Breast epithelium (tissue), 4 donors: ENCODE measurements at regions not wholly inside any gene's neighbourhood (a gene's known extent, or its start where the extent isn't known, plus 50 kb on each side); places are given as distances from the start of the nearest gene placed in this dataset.

Source experiments
- DNase-seq, 2 donors: peaks; one replicate each; pipeline ENCODE4 v3.0.0-alpha.2; 2019; ENCODE audit warnings: low spot score in 2 of 2
- H3K27ac ChIP-seq, 2 donors: fragments of 200-600 bp; sonication (generic) in 1 of 2; one replicate each; pipeline ENCODE4 v1.5.1; 2016 to 2019; ENCODE audit warnings: mild to moderate bottlenecking in 1 of 2
- H3K27me3 ChIP-seq, 2 donors: fragments of 200-600 bp; sonication (generic) in 1 of 2; one replicate each; pipeline versions ENCODE4 v1.5.1 to v1.6.0; 2017 to 2019; ENCODE audit warnings: control low read depth in 1 of 2, mild to moderate bottlenecking in 1 of 2
- H3K36me3 ChIP-seq: fragments of 200-600 bp; one replicate; pipeline ENCODE4 v1.5.1; 2019
- H3K4me1 ChIP-seq, 2 donors: fragments of 200-600 bp; sonication (generic); one replicate each; pipeline ENCODE4 v1.5.1; 2016 to 2019; ENCODE audit warnings: control low read depth in 1 of 2
- H3K4me3 ChIP-seq, 3 donors: fragments of 200-600 bp; sonication (generic); 1 replicate in 2 of 3; 2 replicates in 1 of 3; pipeline ENCODE4 v1.5.1; 2016 to 2019; ENCODE audit warnings: mild to moderate bottlenecking in 3 of 3, moderate library complexity in 2 of 3
- H3K9me3 ChIP-seq, 2 donors: fragments of 200-600 bp; sonication (generic) in 1 of 2; one replicate each; pipeline ENCODE4 v1.5.1; 2016 to 2019; ENCODE audit warnings: control low read depth in 1 of 2
- POLR2A ChIP-seq: fragments of 450-650 bp; IDR thresholded peaks from one replicate; pipeline ENCODE4 v1.6.1; 2016; ENCODE audit warnings: antibody characterized with exemption, mild to moderate bottlenecking, moderate library complexity
- POLR2AphosphoS5 ChIP-seq, 3 donors: sonication (generic); formaldehyde crosslinking; IDR thresholded peaks; one replicate each; pipeline ENCODE4 v1.6.1; 2017; ENCODE audit warnings: antibody characterized with exemption in 3 of 3
- intact Hi-C: fragments of 100-400 bp; cut with DNase I; formaldehyde crosslinking; loops from one replicate; pipeline ENCODE4 v1.15.1; 2023; ENCODE audit warnings: low total_unique reads
- TF ChIP-seq, protein P1 (sequence below), 3 donors: fragments of 450-650 bp; IDR thresholded peaks; one replicate each; pipeline ENCODE4 v1.5.1; 2016 to 2017; ENCODE audit warnings: antibody characterized with exemption in 3 of 3, mild to moderate bottlenecking in 3 of 3, moderate library complexity in 3 of 3

DNA sequence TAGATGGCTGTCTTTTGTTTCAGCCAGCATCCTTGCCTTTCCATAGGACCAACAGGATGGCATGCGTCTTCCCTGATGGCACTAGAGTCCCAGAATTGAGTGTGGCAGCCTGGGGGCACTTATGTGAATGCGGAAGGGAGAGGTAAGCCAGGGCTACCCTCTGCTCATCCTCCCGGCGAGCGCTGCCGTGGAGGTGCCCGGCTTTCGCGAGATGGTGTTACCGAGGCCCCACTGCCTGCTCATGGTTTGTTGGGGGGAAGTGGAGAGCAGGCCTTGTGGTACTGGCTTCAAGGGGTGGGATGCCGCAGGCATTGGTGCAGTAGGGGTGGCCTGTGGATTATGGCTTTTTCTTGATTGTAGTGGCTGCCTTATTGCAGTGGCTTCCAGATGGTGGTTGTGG, 174.3 kb downstream of the AACS start:
- TF ChIP-seq, protein P1, sequence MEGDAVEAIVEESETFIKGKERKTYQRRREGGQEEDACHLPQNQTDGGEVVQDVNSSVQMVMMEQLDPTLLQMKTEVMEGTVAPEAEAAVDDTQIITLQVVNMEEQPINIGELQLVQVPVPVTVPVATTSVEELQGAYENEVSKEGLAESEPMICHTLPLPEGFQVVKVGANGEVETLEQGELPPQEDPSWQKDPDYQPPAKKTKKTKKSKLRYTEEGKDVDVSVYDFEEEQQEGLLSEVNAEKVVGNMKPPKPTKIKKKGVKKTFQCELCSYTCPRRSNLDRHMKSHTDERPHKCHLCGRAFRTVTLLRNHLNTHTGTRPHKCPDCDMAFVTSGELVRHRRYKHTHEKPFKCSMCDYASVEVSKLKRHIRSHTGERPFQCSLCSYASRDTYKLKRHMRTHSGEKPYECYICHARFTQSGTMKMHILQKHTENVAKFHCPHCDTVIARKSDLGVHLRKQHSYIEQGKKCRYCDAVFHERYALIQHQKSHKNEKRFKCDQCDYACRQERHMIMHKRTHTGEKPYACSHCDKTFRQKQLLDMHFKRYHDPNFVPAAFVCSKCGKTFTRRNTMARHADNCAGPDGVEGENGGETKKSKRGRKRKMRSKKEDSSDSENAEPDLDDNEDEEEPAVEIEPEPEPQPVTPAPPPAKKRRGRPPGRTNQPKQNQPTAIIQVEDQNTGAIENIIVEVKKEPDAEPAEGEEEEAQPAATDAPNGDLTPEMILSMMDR (IDR thresholded peaks at IDR 0.05), result no peak
- TF ChIP-seq POLR2AphosphoS5 (IDR thresholded peaks at IDR 0.05) (no peak), POLR2A (no peak)
- Histone ChIP-seq H3K36me3 (no peaks in the 10 kb centered on the region), H3K27me3 (peaks cover 0 to 19% of the 10 kb centered on the region in 2 donors), H3K27ac (no peak overlapping the region), H3K4me1 (no peaks in the 10 kb centered on the region), H3K4me3 (no peak overlapping the region), H3K9me3 (no peaks in the 10 kb centered on the region)
- no peak for DNase-seq
- intact Hi-C loops, result no loop called here

DNA sequence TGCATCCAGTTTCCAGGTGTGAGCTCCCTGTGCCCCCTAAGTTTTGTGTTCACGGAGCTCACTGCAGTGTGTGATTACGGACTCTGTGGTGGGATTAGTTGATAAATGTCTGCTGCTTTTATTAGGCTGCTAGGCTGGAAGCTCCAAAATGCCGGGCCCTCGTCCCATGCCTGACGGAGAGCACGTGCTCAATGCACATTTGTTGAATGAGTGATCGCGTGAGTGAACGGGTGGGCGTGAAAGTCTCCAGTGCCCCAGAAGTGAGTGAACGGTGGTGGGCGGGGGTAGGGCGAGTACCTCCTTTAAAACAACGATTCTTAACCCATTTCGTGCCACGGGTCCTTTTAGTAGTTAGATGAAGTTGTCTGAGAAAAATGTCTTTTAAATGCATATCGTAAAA, 175.5 kb downstream of the AACS start:
- Histone ChIP-seq H3K27ac (no peak overlapping the region), H3K27me3 (peaks cover 0 to 30% of the 10 kb centered on the region in 2 donors), H3K36me3 (no peaks in the 10 kb centered on the region), H3K4me3 (no peak overlapping the region), H3K9me3 (no peaks in the 10 kb centered on the region), H3K4me1 (no peaks in the 10 kb centered on the region)
- DNase-seq, result no peak
- no peak for TF ChIP-seq POLR2AphosphoS5 (IDR thresholded peaks at IDR 0.05)
- TF ChIP-seq, protein P1 (IDR thresholded peaks at IDR 0.05), result no peak
- TF ChIP-seq POLR2A, result no peak
- intact Hi-C loops, result no loop called here

DNA sequence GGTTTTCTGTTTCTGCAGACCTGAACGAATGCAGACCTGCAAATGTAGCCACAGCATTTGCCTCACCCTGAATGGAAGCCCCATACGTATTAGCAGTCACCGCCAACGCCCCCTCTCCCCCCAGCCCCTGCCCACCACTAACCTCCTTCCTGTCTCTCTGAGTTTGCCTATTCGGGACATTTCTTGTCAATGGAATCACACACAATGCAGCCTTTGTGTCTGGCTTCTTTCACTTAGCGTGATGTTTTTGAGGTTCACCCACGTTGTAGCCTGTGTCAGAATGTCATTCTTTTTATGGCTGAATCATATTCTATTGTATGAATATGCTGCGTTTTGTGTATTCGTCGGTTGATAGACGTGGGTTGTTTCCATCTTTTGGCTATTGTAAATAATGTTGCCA, 178.6 kb downstream of the AACS start:
- TF ChIP-seq, protein P1 (IDR thresholded peaks at IDR 0.05), result no peak
- TF ChIP-seq POLR2AphosphoS5 (IDR thresholded peaks at IDR 0.05) (no peak), POLR2A (no peak)
- H3K4me3 ChIP-seq, result no peak overlapping the region
- no peak overlapping the region for H3K27ac ChIP-seq
- peaks cover 0 to 36% of the 10 kb centered on the region in 2 donors for H3K27me3 ChIP-seq
- H3K9me3 ChIP-seq, result no peaks in the 10 kb centered on the region
- H3K36me3 ChIP-seq, result no peaks in the 10 kb centered on the region
- intact Hi-C loops, result no loop called here
- DNase-seq, result no peak
- no peaks in the 10 kb centered on the region for H3K4me1 ChIP-seq

DNA sequence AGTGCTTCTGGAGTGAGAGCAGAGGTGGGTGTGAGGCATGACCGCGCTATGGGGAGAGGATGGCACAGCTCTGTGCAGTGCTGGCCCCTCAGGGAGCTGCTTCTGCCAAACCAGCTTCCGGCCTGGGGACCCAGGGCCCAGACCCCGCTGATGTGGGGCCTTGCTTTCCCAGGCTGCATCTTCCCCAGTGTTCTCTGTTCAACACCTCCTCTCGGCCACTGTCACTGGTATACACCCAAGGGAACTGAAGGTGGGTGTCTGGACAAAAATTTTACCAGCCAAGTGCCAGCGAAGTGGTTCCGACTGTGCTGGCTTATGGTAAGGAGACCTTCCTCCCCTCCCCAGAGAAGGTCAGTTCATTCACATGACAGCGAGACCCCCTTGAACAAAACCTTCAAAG, 179.1 kb downstream of the AACS start:
- H3K27ac ChIP-seq, result no peak overlapping the region
- no peaks in the 10 kb centered on the region for H3K36me3 ChIP-seq
- peaks cover 0 to 36% of the 10 kb centered on the region in 2 donors for H3K27me3 ChIP-seq
- intact Hi-C loops, result no loop called here
- H3K9me3 ChIP-seq, result no peaks in the 10 kb centered on the region
- TF ChIP-seq POLR2A (no peak), POLR2AphosphoS5 (IDR thresholded peaks at IDR 0.05) (no peak)
- TF ChIP-seq, protein P1 (IDR thresholded peaks at IDR 0.05), result no peak
- no peak overlapping the region for H3K4me3 ChIP-seq
- no peak for DNase-seq
- H3K4me1 ChIP-seq, result no peaks in the 10 kb centered on the region

DNA sequence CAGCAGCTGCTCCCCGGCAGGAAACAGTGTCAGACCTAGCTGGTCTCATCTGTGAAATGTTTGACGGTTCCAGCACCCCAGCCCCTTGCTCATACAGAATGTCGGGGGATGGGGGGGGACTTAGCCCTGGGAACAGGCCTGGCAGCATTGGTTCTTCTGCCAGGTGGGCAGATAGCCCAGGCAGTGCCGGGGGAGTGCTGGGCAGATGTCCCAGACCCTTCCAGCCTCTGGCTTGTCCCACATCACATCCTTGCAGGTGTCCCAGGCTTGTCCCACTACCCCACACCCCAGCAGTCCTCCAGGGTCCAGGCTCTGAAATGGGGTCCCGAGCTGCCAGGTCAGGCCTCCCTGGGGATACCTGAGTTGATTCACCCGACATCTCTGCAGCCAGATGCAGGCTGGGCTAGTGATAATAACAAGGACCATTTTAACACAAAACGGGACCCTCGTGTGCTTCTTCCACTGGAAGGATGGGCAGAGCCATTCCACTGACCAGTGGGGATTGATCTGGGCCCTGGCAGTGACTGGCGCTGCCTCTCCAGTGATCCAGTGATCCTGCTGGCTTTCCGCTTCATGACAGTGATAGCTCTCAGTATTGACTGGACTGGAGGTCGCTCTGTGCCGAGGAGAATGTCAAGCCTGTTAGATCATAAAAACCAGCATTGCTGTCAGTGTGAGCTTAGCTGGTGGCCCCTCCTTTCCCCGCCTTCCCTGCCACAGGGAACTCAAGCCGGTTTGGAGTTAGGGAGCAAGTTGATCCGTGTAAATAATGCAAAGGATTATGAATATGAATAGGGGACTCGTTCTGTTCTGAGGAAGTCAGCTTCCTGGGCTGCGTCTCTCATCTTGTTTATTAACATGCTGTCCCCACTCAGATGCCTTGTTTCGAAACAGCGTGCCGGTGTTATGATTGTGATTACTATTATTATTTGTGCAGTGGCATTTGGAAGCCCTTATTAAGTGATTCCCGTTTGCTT, 180.6 kb downstream of the AACS start:
- H3K9me3 ChIP-seq, result no peaks in the 10 kb centered on the region
- no peaks in the 10 kb centered on the region for H3K4me1 ChIP-seq
- TF ChIP-seq POLR2AphosphoS5 (IDR thresholded peaks at IDR 0.05) (no peak), POLR2A (no peak)
- TF ChIP-seq, protein P1 (IDR thresholded peaks at IDR 0.05), result no peak
- no peaks in the 10 kb centered on the region for H3K36me3 ChIP-seq
- no peak for DNase-seq
- peaks cover 0 to 43% of the 10 kb centered on the region in 2 donors for H3K27me3 ChIP-seq
- intact Hi-C loops, result no loop called here
- no peak overlapping the region for H3K27ac ChIP-seq
- H3K4me3 ChIP-seq, result no peak overlapping the region
